ENCODE measurements at regions not wholly inside any gene's neighbourhood (a gene's known extent, or its start where the extent isn't known, plus 50 kb on each side); places are given as distances from the start of the nearest gene placed in this dataset.

DNA sequence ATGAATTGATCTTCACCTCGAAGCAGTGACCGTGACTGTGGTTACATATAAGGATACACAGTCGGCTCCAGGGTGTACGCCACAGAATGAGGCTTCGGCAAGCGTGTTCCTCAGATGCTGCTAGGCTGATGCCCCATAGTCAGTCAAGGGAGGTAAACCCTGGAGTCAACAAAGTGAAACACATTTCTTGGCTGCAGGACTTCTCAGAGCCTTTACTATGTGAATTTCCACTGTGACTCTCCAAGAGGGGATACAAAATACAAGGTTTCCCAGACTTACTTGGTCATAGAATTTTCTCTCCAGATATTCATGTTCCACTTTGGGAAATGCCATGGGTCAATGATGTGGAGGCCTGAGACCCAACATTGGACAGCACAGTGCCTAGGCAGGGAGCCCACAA, 260.6 kb downstream of the BCL11B start:
- TF ChIP-seq POLR2A (IDR thresholded peaks at IDR 0.05; ENCODE audit: low read depth, low read length) (no peak), TAF1 (IDR thresholded peaks at IDR 0.05; ENCODE audit: low read depth, low read length) (no peak), SPI1 (IDR thresholded peaks at IDR 0.05; ENCODE audit: low read depth, low read length) (no peak), POU2F2 (IDR thresholded peaks at IDR 0.05; ENCODE audit: low read depth, low read length) (no peak)
- no peak for DNase-seq (ENCODE audit: insufficient read length, low spot score)
- no peak for FAIRE-seq

DNA sequence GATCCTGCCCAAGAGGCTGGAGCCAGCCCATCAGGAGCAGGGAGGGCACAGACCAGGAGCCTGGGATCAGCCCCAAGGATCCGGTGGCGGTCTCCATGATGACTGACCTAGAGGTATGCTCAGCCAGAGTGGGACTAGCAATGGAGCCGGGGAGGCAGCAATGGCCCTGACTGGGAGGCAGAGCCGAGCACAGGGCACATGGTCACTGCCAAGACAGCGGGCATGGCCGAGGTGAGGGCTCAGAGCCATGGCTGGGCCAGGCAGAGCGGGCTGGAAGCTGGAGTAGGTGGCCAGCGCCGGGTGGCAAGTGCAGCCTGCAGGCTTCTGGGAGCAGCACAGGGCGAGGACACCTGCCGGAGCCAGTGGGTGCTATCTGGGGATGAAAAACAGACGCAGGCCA, 259.3 kb downstream of the BCL11B start:
- no peak for DNase-seq (ENCODE audit: insufficient read length, low spot score)
- FAIRE-seq: no peak
- TF ChIP-seq POLR2AphosphoS5 (IDR thresholded peaks at IDR 0.05; ENCODE audit: low read depth, low read length): no peak
- no peak for TF ChIP-seq PAX5 (IDR thresholded peaks at IDR 0.05; ENCODE audit: insufficient read depth, low read length, severe bottlenecking)
- no peak for TF ChIP-seq POU2F2 (IDR thresholded peaks at IDR 0.05; ENCODE audit: low read depth, low read length)
- no peak for TF ChIP-seq SPI1 (IDR thresholded peaks at IDR 0.05; ENCODE audit: low read depth, low read length)
- no peak for TF ChIP-seq TAF1 (IDR thresholded peaks at IDR 0.05; ENCODE audit: low read depth, low read length)
- TF ChIP-seq POLR2A (IDR thresholded peaks at IDR 0.05; ENCODE audit: low read depth, low read length): no peak

DNA sequence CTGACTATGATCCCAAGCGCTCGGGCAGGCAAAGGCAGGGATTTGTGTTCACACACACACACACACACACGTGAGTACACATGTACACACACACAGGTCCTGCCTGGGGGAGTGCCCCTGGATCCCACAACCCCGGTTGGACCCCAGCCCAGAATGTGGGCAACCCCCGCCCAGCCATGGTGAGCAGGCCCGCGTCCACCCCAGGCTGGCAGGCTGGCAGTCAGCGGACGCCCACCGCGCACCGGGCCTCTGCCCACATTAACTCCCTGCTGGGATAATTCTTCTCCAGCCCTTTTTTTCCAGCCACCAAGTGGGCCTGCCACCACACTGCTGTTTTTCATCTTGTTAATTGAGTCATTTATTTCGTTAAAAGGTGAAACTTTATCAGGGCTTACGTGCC, 256.2 kb downstream of the BCL11B start:
- no peak for DNase-seq (ENCODE audit: insufficient read length, low spot score)
- FAIRE-seq: no peak
- TF ChIP-seq POLR2A (IDR thresholded peaks at IDR 0.05; ENCODE audit: low read depth, low read length): no peak
- TF ChIP-seq PAX5 (IDR thresholded peaks at IDR 0.05; ENCODE audit: insufficient read depth, low read length, severe bottlenecking): no peak
- no peak for TF ChIP-seq POU2F2 (IDR thresholded peaks at IDR 0.05; ENCODE audit: low read depth, low read length)
- TF ChIP-seq POLR2AphosphoS5 (IDR thresholded peaks at IDR 0.05; ENCODE audit: low read depth, low read length): no peak
- TF ChIP-seq TAF1 (IDR thresholded peaks at IDR 0.05; ENCODE audit: low read depth, low read length): no peak
- no peak for TF ChIP-seq SPI1 (IDR thresholded peaks at IDR 0.05; ENCODE audit: low read depth, low read length)

DNA sequence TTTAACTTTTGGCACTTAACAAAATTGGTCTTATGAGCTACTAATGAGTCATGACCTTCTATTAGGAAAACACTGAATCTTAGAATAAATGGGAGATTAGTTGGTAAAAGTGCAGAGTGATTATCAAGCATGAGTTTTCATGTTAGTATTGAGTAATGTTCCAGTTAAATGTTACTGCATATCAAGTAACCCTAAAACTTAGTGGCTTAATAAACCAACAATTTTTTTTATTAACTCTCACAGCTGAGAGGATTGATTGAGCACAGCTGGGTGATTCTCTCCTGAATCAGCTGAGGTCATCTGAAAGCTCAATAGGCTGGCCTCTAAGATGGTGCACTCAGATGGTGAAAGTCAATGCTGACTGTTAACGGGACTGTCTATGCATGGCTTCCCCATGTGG, 248.6 kb downstream of the BCL11B start:
- TF ChIP-seq PAX5 (IDR thresholded peaks at IDR 0.05; ENCODE audit: insufficient read depth, low read length, severe bottlenecking): no peak
- no peak for TF ChIP-seq TAF1 (IDR thresholded peaks at IDR 0.05; ENCODE audit: low read depth, low read length)
- TF ChIP-seq POLR2A (IDR thresholded peaks at IDR 0.05; ENCODE audit: low read depth, low read length): no peak
- TF ChIP-seq POLR2AphosphoS5 (IDR thresholded peaks at IDR 0.05; ENCODE audit: low read depth, low read length): no peak
- no peak for TF ChIP-seq POU2F2 (IDR thresholded peaks at IDR 0.05; ENCODE audit: low read depth, low read length)
- TF ChIP-seq SPI1 (IDR thresholded peaks at IDR 0.05; ENCODE audit: low read depth, low read length): no peak
- no peak for FAIRE-seq
- DNase-seq (ENCODE audit: insufficient read length, low spot score): no peak

DNA sequence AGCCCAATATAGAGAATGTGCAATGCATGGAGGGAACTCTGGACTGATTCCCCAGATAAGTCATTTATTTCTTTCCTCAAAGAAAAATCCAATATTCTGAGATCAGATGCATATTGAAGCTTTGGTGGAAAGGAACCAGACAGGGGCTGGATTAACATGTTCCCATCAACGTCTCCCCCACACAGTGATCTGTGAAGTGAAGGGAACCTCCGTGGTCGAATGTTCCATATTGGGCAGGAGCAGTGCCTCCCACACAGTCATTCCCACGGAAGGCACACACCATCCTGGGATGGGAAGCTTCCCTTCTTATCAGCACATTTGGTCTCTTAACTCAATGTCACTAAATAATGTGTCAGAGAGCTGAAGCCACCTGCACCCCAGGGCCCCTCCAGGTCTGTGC, 247.1 kb downstream of the BCL11B start:
- no peak for DNase-seq (ENCODE audit: insufficient read length, low spot score)
- no peak for FAIRE-seq
- TF ChIP-seq PAX5 (IDR thresholded peaks at IDR 0.05; ENCODE audit: insufficient read depth, low read length, severe bottlenecking) (no peak), POLR2AphosphoS5 (IDR thresholded peaks at IDR 0.05; ENCODE audit: low read depth, low read length) (no peak), POU2F2 (IDR thresholded peaks at IDR 0.05; ENCODE audit: low read depth, low read length) (no peak), TAF1 (IDR thresholded peaks at IDR 0.05; ENCODE audit: low read depth, low read length) (no peak), SPI1 (IDR thresholded peaks at IDR 0.05; ENCODE audit: low read depth, low read length) (no peak), POLR2A (IDR thresholded peaks at IDR 0.05; ENCODE audit: low read depth, low read length) (no peak)

DNA sequence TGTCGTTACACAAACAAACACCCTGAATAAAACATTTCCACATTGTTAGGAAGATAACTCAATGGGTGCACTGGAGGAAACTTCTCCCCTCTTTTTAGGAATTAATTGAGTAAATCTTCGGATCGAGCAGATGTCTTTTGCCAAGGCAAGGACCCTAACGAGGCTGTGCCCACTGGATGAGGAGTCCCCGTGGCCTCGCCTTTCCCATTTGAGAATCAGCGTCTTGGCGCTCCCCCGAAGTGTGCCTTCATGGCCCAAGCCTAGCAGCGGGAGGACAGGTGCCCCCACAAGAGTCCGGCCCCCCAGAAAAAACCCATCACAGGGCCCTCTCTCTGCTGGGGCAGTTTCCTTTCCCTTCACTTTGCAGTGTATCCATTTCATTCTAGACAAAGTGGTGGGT, 246.6 kb downstream of the BCL11B start:
- FAIRE-seq: no peak
- no peak for DNase-seq (ENCODE audit: insufficient read length, low spot score)
- TF ChIP-seq TAF1 (IDR thresholded peaks at IDR 0.05; ENCODE audit: low read depth, low read length) (no peak), PAX5 (IDR thresholded peaks at IDR 0.05; ENCODE audit: insufficient read depth, low read length, severe bottlenecking) (no peak), SPI1 (IDR thresholded peaks at IDR 0.05; ENCODE audit: low read depth, low read length) (no peak), POLR2AphosphoS5 (IDR thresholded peaks at IDR 0.05; ENCODE audit: low read depth, low read length) (no peak), POLR2A (IDR thresholded peaks at IDR 0.05; ENCODE audit: low read depth, low read length) (no peak), POU2F2 (IDR thresholded peaks at IDR 0.05; ENCODE audit: low read depth, low read length) (no peak)

DNA sequence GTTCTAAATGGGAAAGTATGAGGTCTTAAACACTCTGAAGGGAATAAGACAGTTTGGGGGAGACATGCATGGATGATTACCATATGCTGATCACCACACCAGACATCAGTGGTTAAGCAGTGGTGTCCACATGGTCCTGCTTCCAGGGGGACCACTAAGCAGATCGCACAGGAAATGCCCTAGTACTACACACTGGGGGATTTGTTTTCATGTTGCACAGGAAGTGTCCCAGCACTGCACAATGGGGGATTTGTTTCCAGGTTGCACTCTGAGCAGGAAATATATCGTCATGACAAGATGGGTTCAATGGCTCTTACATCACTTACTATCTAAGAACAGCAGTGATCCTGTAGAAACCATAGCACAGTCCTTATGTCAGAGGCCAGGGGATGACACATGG, 245.5 kb downstream of the BCL11B start:
- TF ChIP-seq SPI1 (IDR thresholded peaks at IDR 0.05; ENCODE audit: low read depth, low read length) (no peak), POU2F2 (IDR thresholded peaks at IDR 0.05; ENCODE audit: low read depth, low read length) (no peak), POLR2AphosphoS5 (IDR thresholded peaks at IDR 0.05; ENCODE audit: low read depth, low read length) (no peak)
- DNase-seq (ENCODE audit: insufficient read length, low spot score) (no peak), FAIRE-seq (no peak)

DNA sequence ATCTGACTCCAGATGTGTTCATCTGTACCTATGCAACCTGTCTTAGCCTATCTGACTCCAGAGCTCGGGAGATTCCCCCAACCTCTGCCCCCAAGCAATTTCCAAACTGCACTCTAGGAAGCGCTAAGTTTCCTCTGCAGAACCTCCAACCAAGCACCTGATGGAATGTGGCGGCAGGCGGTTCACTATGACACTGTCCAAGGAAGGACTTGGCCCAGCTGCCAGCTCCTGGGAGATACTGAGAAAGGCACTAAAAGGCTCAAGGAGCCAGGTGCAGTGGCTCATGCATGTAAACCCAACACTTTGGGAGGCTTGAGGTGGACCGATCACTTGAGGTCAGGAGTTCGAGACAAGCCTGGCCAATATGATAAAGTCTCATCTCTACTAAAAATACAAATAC, 244.0 kb downstream of the BCL11B start:
- no peak for DNase-seq (ENCODE audit: insufficient read length, low spot score)
- no peak for TF ChIP-seq POLR2AphosphoS5 (IDR thresholded peaks at IDR 0.05; ENCODE audit: low read depth, low read length)
- TF ChIP-seq POU2F2 (IDR thresholded peaks at IDR 0.05; ENCODE audit: low read depth, low read length): no peak
- no peak for TF ChIP-seq PAX5 (IDR thresholded peaks at IDR 0.05; ENCODE audit: insufficient read depth, low read length, severe bottlenecking)
- TF ChIP-seq SPI1 (IDR thresholded peaks at IDR 0.05; ENCODE audit: low read depth, low read length): no peak
- TF ChIP-seq POLR2A (IDR thresholded peaks at IDR 0.05; ENCODE audit: low read depth, low read length): no peak
- no peak for TF ChIP-seq TAF1 (IDR thresholded peaks at IDR 0.05; ENCODE audit: low read depth, low read length)
- no peak for FAIRE-seq

DNA sequence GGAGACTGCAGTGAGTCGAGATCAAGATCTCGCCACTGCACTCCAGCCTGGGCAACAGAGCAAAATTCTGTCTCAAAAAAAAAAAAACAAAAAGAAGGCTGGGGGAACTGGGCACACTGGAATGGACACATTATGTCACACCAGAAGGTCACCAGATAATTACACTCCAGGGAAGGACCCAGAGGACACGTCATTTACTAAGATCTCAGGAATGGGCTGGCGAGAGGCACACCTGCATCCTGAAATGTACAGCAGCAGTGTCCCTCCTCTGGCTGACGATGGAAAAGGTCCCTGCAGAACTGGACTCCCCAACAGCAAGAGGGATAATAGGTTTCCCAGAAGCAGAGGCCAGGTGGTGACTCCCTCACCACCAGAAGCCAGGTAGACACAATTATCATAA, 243.5 kb downstream of the BCL11B start:
- FAIRE-seq (no peak), DNase-seq (ENCODE audit: insufficient read length, low spot score) (no peak)
- no peak for TF ChIP-seq SPI1 (IDR thresholded peaks at IDR 0.05; ENCODE audit: low read depth, low read length)
- no peak for TF ChIP-seq PAX5 (IDR thresholded peaks at IDR 0.05; ENCODE audit: insufficient read depth, low read length, severe bottlenecking)
- no peak for TF ChIP-seq POLR2A (IDR thresholded peaks at IDR 0.05; ENCODE audit: low read depth, low read length)
- TF ChIP-seq POU2F2 (IDR thresholded peaks at IDR 0.05; ENCODE audit: low read depth, low read length): no peak
- TF ChIP-seq POLR2AphosphoS5 (IDR thresholded peaks at IDR 0.05; ENCODE audit: low read depth, low read length): no peak
- TF ChIP-seq TAF1 (IDR thresholded peaks at IDR 0.05; ENCODE audit: low read depth, low read length): no peak

DNA sequence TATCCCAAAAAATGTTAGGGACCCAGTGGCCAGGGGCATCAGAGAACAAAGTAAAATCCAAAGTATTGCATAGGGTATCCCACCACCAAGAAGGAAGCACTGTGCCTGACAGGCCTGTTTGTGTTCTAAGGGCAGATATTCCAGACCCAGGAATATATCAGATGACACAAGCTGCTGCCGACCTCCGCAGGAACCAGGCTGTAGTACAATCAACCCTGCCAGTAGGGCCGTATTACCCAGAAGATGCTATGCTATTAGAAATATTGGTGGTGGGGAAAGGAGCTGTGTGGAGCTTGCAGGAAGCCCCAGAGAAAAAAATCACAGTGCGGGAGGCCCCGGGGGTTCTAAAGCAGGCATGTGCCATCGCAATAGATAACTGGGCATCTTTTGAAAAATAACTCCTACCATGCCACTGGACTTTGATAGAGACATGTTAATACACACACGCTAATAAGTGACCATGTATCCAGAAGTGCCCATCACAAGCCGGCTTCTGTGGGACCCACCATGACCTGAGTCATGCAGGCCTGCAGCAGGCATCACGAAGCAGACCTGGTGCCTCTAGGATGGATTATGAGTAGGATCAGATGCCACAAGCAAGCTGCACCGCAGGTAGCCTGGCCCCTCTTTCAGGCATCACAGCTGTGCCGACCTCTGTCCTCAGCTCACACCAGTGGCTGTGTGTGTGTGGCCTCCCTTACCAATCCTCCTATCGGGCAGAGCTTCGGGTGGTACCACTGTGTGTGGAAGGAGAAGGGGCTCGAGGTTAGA, 242.7 kb downstream of the BCL11B start:
- no peak for DNase-seq (ENCODE audit: insufficient read length, low spot score)
- FAIRE-seq: no peak
- no peak for TF ChIP-seq POU2F2 (IDR thresholded peaks at IDR 0.05; ENCODE audit: low read depth, low read length)
- no peak for TF ChIP-seq PAX5 (IDR thresholded peaks at IDR 0.05; ENCODE audit: insufficient read depth, low read length, severe bottlenecking)
- TF ChIP-seq POLR2A (IDR thresholded peaks at IDR 0.05; ENCODE audit: low read depth, low read length): no peak
- no peak for TF ChIP-seq SPI1 (IDR thresholded peaks at IDR 0.05; ENCODE audit: low read depth, low read length)
- TF ChIP-seq TAF1 (IDR thresholded peaks at IDR 0.05; ENCODE audit: low read depth, low read length): no peak
- TF ChIP-seq POLR2AphosphoS5 (IDR thresholded peaks at IDR 0.05; ENCODE audit: low read depth, low read length): no peak

Data from GM12891 (cell line).